ENCODE measurements at regions not wholly inside any gene's neighbourhood (a gene's known extent, or its start where the extent isn't known, plus 50 kb on each side); places are given as distances from the start of the nearest gene placed in this dataset.
"Not testable (repeated sequence)": the region's sequence is repeated elsewhere in the genome, so short reads cannot be mapped to it uniquely, and the experiment has no call there.

- TF ChIP-seq, protein P1, sequence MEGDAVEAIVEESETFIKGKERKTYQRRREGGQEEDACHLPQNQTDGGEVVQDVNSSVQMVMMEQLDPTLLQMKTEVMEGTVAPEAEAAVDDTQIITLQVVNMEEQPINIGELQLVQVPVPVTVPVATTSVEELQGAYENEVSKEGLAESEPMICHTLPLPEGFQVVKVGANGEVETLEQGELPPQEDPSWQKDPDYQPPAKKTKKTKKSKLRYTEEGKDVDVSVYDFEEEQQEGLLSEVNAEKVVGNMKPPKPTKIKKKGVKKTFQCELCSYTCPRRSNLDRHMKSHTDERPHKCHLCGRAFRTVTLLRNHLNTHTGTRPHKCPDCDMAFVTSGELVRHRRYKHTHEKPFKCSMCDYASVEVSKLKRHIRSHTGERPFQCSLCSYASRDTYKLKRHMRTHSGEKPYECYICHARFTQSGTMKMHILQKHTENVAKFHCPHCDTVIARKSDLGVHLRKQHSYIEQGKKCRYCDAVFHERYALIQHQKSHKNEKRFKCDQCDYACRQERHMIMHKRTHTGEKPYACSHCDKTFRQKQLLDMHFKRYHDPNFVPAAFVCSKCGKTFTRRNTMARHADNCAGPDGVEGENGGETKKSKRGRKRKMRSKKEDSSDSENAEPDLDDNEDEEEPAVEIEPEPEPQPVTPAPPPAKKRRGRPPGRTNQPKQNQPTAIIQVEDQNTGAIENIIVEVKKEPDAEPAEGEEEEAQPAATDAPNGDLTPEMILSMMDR (IDR thresholded peaks at IDR 0.05): not testable (repeated sequence)
- TF ChIP-seq EZH2 (IDR thresholded peaks at IDR 0.05; ENCODE audit: borderline replicate concordance, insufficient read depth, low read depth, low read length, poor library complexity, severe bottlenecking): not testable (repeated sequence)
These were observed 714.9 kb upstream of the NOVA1 start for GRCh38 chr14:27312730-27313129.
